ENCODE measurements at regions not wholly inside any gene's neighbourhood (a gene's known extent, or its start where the extent isn't known, plus 50 kb on each side); places are given as distances from the start of the nearest gene placed in this dataset.

DNA sequence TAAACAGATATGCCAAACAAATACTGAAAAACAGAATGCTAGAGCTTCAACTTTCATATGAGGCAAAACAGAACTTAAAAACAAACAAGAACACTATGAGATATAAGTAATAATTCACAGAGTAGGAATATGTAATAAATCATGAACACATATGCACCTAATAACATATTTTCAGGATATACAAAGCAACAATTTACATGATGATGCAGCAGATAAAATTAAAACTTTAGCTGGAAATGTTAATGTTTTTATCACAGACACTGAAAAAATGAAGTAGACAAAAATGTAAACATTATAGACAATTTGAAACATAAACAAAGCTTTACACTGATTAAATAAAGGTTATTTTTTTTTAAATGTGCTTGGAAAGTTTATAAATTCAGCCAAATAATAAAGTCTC, 443.1 kb upstream of the NFIA start:
- no peak for TF ChIP-seq FOXA1 (IDR thresholded peaks at IDR 0.05)
- TF ChIP-seq FOXA2 (IDR thresholded peaks at IDR 0.05): no peak
- TF ChIP-seq YY1 (IDR thresholded peaks at IDR 0.05): no peak
- no peak for TF ChIP-seq RXRA (IDR thresholded peaks at IDR 0.05)
- no peak for TF ChIP-seq EGR1 (IDR thresholded peaks at IDR 0.05; ENCODE audit: low read depth in 2 of 2)
- TF ChIP-seq HNF4A (conservative IDR thresholded peaks at IDR 0.05): no peak
- TF ChIP-seq SP1 (IDR thresholded peaks at IDR 0.05): no peak
- no peak for TF ChIP-seq NR2F2 (IDR thresholded peaks at IDR 0.05)
- TF ChIP-seq RAD21 (IDR thresholded peaks at IDR 0.05): no peak
- TF ChIP-seq, protein P1, sequence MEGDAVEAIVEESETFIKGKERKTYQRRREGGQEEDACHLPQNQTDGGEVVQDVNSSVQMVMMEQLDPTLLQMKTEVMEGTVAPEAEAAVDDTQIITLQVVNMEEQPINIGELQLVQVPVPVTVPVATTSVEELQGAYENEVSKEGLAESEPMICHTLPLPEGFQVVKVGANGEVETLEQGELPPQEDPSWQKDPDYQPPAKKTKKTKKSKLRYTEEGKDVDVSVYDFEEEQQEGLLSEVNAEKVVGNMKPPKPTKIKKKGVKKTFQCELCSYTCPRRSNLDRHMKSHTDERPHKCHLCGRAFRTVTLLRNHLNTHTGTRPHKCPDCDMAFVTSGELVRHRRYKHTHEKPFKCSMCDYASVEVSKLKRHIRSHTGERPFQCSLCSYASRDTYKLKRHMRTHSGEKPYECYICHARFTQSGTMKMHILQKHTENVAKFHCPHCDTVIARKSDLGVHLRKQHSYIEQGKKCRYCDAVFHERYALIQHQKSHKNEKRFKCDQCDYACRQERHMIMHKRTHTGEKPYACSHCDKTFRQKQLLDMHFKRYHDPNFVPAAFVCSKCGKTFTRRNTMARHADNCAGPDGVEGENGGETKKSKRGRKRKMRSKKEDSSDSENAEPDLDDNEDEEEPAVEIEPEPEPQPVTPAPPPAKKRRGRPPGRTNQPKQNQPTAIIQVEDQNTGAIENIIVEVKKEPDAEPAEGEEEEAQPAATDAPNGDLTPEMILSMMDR (IDR thresholded peaks at IDR 0.05; ENCODE audit: low read depth, low read length, missing input control): no peak
- no peak for TF ChIP-seq TAF1 (conservative IDR thresholded peaks at IDR 0.05)
- no peak for TF ChIP-seq HNF4G (IDR thresholded peaks at IDR 0.05)
- TF ChIP-seq, protein P2, sequence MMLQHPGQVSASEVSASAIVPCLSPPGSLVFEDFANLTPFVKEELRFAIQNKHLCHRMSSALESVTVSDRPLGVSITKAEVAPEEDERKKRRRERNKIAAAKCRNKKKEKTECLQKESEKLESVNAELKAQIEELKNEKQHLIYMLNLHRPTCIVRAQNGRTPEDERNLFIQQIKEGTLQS (IDR thresholded peaks at IDR 0.05): no peak
- TF ChIP-seq, protein P3, sequence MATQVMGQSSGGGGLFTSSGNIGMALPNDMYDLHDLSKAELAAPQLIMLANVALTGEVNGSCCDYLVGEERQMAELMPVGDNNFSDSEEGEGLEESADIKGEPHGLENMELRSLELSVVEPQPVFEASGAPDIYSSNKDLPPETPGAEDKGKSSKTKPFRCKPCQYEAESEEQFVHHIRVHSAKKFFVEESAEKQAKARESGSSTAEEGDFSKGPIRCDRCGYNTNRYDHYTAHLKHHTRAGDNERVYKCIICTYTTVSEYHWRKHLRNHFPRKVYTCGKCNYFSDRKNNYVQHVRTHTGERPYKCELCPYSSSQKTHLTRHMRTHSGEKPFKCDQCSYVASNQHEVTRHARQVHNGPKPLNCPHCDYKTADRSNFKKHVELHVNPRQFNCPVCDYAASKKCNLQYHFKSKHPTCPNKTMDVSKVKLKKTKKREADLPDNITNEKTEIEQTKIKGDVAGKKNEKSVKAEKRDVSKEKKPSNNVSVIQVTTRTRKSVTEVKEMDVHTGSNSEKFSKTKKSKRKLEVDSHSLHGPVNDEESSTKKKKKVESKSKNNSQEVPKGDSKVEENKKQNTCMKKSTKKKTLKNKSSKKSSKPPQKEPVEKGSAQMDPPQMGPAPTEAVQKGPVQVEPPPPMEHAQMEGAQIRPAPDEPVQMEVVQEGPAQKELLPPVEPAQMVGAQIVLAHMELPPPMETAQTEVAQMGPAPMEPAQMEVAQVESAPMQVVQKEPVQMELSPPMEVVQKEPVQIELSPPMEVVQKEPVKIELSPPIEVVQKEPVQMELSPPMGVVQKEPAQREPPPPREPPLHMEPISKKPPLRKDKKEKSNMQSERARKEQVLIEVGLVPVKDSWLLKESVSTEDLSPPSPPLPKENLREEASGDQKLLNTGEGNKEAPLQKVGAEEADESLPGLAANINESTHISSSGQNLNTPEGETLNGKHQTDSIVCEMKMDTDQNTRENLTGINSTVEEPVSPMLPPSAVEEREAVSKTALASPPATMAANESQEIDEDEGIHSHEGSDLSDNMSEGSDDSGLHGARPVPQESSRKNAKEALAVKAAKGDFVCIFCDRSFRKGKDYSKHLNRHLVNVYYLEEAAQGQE (IDR thresholded peaks at IDR 0.05): no peak
- TF ChIP-seq JUND (IDR thresholded peaks at IDR 0.05): no peak
- Histone ChIP-seq H3K4me1 (ENCODE audit: control insufficient read depth in 4 of 4, insufficient read depth in 4 of 4, low read length in 3 of 4) (no peaks in the 10 kb centered on the region), H3K9ac (ENCODE audit: low read depth in 1 of 2, low read length in 2 of 2) (no peak overlapping the region), H3K9me3 (ENCODE audit: control insufficient read depth in 4 of 4, low read length in 3 of 4) (no peaks in the 10 kb centered on the region), H3K36me3 (ENCODE audit: control insufficient read depth in 4 of 4, insufficient read depth in 3 of 4, low read depth in 1 of 4, low read length in 3 of 4) (no peaks in the 10 kb centered on the region), H3K27ac (ENCODE audit: low read depth in 1 of 2, low read length in 2 of 2) (no peak overlapping the region), H3K4me3 (ENCODE audit: low read depth in 1 of 3, low read length in 3 of 3) (no peak overlapping the region), H3K27me3 (ENCODE audit: control insufficient read depth in 4 of 4, insufficient read depth in 4 of 4, low read length in 3 of 4) (no peaks in the 10 kb centered on the region)
- no peak for DNase-seq (ENCODE audit: low spot score)

DNA sequence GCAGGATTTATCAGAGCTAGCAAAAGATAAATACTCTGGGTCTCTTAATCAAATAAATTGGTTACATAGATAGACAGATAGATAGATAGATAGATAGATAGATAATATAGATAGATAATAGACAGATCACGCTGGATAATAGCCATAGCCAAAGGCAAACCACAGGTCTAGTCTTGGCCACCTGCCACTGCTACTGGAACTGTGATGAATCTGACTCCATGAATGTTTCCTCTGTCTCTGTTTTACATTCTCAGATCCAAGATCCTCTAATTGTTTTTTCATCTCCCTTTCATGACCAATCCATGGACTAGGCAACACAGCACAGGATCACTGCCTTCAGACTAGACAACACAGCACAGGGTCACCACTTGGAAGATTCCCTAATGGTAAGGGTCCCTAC, 444.7 kb upstream of the NFIA start:
- 80% methylated on average over 1 of the region's 1 CpG for WGBS
- Histone ChIP-seq H3K36me3 (ENCODE audit: control insufficient read depth in 4 of 4, insufficient read depth in 3 of 4, low read depth in 1 of 4, low read length in 3 of 4) (no peaks in the 10 kb centered on the region), H3K27me3 (ENCODE audit: control insufficient read depth in 4 of 4, insufficient read depth in 4 of 4, low read length in 3 of 4) (peaks cover 0 to 4% (median 0%) of the 10 kb centered on the region in 4 donors), H3K4me3 (ENCODE audit: low read depth in 1 of 3, low read length in 3 of 3) (no peak overlapping the region), H3K9me3 (ENCODE audit: control insufficient read depth in 4 of 4, low read length in 3 of 4) (no peaks in the 10 kb centered on the region), H3K9ac (ENCODE audit: low read depth in 1 of 2, low read length in 2 of 2) (no peak overlapping the region), H3K4me1 (ENCODE audit: control insufficient read depth in 4 of 4, insufficient read depth in 4 of 4, low read length in 3 of 4) (no peaks in the 10 kb centered on the region), H3K27ac (ENCODE audit: low read depth in 1 of 2, low read length in 2 of 2) (no peak overlapping the region)
- TF ChIP-seq HNF4G (IDR thresholded peaks at IDR 0.05) (no peak), NR2F2 (IDR thresholded peaks at IDR 0.05) (no peak), SP1 (IDR thresholded peaks at IDR 0.05) (no peak), HNF4A (conservative IDR thresholded peaks at IDR 0.05) (no peak), YY1 (IDR thresholded peaks at IDR 0.05) (no peak), FOXA2 (IDR thresholded peaks at IDR 0.05) (no peak), GABPA (IDR thresholded peaks at IDR 0.05 in 1 of 2, conservative IDR thresholded peaks at IDR 0.05 in 1 of 2) (no peak), TAF1 (conservative IDR thresholded peaks at IDR 0.05) (no peak), FOXA1 (IDR thresholded peaks at IDR 0.05) (no peak), JUND (IDR thresholded peaks at IDR 0.05) (no peak), RXRA (IDR thresholded peaks at IDR 0.05) (no peak), RAD21 (IDR thresholded peaks at IDR 0.05) (no peak), EGR1 (IDR thresholded peaks at IDR 0.05; ENCODE audit: low read depth in 2 of 2) (no peak)
- TF ChIP-seq, protein P4, sequence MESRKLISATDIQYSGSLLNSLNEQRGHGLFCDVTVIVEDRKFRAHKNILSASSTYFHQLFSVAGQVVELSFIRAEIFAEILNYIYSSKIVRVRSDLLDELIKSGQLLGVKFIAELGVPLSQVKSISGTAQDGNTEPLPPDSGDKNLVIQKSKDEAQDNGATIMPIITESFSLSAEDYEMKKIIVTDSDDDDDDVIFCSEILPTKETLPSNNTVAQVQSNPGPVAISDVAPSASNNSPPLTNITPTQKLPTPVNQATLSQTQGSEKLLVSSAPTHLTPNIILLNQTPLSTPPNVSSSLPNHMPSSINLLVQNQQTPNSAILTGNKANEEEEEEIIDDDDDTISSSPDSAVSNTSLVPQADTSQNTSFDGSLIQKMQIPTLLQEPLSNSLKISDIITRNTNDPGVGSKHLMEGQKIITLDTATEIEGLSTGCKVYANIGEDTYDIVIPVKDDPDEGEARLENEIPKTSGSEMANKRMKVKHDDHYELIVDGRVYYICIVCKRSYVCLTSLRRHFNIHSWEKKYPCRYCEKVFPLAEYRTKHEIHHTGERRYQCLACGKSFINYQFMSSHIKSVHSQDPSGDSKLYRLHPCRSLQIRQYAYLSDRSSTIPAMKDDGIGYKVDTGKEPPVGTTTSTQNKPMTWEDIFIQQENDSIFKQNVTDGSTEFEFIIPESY (IDR thresholded peaks at IDR 0.05): no peak
- TF ChIP-seq, protein P1 (IDR thresholded peaks at IDR 0.05; ENCODE audit: low read depth, low read length, missing input control): no peak
- TF ChIP-seq, protein P5, sequence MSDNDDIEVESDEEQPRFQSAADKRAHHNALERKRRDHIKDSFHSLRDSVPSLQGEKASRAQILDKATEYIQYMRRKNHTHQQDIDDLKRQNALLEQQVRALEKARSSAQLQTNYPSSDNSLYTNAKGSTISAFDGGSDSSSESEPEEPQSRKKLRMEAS (IDR thresholded peaks at IDR 0.05): no peak
- TF ChIP-seq, protein P3 (IDR thresholded peaks at IDR 0.05): no peak
- no peak for DNase-seq (ENCODE audit: low spot score)
